DMS53 (cell line): ENCODE measurements at regions not wholly inside any gene's neighbourhood (a gene's known extent, or its start where the extent isn't known, plus 50 kb on each side); places are given as distances from the start of the nearest gene placed in this dataset.

Source experiments
- DNase-seq: peaks from one replicate; lab custom pipeline; 2025; lab: John Stamatoyannopoulos, UW

DNA sequence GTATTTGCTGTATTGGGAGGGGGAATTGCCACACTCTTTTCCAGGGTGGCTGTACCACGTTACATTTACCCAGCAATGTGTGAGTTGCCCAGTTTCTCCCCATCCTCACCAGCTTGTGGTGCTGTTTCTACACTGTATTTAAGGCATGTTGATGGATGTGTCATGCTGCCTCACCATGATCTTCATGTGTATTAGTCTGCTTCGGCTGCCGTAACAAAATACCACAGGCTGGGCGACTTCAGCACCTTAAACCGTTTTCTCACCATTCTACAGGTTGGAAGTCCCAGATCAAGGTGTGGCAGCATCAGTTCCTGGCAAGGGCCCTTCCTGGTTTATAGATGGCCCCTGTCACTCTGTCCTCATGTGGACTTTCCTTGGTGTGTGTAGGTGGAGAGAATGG, 169.7 kb downstream of the IGLL1 start:
- no peak for DNase-seq

DNA sequence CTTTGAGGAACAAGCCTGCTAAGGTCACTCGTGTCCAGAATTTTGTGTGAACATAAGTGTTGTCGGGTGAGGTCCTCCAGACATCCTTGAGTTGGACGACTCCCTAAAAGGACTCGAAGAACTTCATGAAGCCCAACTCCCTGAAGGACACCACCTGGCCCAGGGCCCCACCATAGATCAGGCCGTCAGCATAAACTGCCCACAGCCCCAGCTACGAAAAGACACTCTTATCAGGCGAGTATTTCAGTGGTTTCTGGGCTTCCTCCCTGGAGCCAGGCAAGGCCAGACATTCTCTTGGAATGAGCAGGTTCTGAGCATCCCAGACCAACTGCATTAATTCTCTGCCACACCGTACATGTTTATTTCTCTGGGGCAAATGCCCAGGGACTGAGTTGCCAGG, 170.1 kb downstream of the IGLL1 start:
- DNase-seq: no peak

DNA sequence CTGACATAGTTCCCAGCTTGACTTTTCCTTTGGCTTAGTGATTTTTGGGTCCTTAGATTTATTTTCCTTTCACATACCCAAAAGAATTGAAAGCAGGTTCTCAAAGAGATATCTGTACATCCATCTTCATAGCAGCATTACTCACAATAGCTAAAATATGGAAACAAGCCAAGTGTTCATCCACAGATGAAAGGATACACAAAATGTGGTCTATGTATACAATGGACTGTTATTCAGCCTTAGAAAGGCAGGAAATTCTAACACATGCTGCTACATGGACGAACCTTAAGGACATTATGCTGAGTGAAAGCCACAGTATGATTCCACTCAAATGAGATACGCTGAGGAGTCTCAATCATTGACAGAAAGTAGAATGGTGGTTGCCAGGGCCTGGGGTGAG, 171.8 kb downstream of the IGLL1 start:
- DNase-seq: no peak

DNA sequence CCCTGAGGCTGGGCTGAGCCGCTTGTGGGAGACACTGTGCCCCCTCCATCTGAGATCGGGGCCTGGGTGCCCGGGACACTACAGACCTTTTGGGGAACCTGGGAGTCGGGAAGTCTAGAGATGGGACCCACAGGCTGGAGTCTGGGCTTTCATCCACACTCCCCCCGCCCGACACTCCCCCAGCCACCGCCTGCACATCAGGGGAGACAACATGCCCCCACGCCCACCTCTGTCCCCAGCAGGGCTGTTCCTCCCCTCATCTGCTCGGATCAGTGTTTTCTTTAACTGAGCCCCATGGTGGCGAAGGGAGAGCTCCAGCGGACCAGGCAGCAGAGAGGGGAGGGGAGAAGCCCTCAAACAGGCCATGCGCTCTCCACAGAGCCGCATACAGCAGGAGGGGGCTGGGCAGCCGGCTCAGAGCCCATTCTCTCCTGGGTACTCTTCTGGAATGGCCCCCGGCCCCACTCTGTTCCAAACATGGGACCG, 174.7 kb downstream of the IGLL1 start:
- DNase-seq: no peak

DNA sequence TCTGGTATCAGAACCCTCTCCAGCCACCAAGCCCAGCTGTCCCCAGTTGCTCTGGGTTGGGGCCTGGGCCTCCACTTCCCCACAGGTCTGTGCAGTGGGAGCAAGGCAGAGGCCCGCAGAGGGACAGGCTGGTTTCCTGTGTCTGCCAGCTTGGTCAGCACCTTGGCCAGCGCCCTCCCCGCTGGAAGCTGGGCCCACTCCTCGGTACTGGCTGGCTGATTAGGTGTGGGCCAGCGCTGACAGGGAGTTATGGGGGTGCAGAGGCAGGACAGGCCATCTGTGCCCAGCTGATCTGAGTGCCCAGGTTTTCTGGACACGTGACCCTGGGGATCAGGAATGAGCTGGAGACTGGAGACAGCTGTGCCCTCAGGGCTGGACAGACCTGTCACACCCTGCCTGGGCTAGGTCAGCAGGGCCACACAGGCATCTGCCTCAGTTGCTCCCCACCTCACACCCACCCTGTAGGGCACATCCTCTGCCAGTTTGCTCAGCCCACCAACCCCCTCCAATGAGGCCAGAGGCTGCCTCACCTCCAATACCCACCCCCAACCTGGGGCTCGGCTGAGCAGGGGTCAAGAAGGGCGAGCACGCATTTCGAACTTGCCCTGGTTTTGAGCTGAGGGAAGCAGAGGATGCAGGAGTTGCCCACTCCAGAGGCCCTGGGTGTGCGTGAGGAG, 175.3 kb downstream of the IGLL1 start:
- no peak for DNase-seq

DNA sequence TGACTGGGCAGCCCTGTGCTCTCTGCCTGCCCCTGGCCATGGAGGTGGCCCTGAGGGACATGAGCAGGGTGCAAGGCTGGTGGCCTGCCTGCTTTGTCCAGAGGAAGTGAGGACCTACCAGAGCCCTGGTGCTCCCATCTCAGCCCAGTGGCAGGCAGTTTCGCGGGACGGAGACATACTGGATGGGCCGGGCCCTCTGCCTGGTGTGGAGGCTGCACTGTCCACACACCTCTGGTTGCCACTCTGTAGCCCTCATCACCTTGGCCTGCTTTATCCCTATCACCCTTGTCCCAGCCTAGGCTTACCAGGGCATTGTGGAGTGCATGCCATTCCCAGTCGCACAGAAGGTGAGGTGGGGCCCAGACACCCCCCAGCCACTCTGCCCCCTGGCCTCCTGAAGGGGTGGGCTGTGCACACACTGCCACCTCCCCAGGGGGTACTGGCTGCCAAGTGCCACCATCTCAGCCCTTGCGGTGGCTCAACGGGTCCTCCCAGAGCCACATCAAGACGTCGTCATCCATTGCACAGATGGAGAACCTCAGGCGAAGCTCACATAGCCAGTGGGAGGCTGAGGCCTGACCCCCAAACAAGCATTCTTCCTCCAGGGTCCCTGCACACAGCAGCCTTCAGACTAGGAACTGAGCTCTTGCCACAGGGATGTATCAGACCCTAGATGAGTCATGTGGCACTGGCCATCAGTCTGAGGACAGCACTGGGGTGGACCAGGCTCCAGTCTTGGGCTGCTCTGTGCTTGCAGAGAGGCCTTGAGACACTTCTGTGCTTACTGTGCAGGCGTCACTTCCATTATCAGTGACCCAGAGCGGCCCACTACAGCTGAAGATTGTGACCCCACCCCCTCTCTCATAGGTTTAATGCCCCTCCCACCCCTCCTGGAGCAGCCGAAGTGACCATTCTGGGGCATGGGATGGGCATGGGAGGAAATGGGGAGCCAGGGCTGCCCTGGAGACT, 176.1 kb downstream of the IGLL1 start:
- DNase-seq: no peak

DNA sequence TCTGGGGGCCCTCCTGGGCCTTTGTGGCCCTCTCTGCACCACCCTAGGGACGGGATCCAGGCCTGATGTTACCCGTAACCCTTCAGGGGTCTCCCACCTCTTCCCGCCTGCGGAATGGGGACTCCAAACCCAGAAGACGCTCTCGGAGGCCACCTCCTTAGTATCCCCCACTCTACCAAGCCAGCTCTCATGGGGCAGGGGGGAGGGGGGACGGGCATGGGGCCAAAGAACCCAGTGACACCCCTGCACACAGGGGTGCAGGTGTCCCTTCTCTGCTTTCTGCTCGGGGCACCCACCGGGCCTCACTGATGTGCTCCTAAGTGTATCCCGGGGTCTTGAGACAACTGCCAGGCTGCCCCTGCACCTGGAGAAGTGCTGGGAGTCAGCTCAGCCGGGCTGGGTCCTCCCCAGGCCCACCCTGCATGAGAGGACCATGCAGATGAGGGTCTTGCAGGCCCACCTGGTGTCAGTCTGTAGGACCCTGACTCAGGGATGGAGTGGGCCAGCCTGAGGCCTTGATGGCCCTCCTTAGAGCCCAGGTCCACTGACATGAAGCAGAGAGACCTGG, 176.9 kb downstream of the IGLL1 start:
- DNase-seq: no peak

DNA sequence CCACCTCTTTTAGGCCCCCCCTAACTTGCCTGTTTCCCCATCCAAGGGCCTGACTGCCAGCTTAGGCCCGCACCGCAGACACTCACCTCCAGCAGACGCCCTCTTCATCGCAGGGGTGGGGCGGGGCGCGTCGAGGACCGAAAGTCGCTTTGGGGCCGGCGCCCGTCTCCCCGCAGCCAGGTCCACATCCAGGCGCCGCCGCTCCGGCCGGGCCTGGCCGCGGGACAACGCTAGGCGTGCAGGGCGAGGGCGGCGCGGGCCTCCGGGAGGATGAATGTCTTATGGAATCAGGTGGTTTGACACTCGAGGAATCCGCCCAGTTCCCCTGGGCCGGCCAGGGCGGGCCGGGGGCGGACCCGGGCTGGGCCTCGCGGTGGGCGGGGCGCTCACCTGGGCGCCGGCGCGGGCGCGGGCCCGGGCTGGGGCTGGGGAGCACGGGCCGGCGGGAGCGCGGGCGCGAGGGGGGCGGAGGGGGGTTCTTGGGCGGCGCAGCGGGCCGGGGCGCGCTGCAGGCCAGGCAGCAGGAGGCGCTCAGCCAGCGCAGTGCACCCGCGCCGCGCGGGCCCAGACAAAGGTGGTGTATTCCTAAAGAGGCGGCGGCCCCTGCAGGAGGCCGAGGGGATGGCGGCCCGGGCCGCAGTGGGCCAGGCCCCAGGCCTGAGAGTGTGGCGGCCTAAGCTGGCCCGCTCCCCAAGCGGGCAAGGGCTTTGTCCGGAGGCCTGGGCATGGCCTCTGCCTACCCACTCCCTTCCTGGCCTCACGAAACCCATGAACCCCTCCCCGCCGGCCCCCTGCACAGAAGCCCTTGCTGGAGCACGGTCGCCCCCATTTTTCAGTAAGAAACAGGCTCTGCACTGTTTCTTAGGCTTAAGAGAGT, 177.6 kb downstream of the IGLL1 start:
- peak; percentile 87 for DNase-seq

DNA sequence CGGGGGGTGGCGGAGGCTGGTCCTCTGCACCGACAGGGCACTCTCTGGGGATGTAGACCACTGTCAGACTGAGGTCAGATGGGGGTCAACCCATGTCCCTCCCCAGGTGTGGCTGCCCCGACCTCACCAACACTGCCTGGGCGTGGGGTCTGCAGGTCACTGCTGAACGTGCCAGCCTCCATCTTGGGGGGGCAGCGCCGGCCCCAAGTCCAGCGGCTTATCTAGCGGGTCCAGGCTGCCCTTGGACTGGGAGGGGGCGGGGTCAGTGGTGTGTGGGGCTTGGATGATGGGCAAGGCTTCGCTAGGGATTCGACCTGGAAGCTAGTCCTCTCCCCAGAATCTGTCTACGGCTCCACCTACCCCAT, 178.2 kb downstream of the IGLL1 start:
- no peak for DNase-seq

DNA sequence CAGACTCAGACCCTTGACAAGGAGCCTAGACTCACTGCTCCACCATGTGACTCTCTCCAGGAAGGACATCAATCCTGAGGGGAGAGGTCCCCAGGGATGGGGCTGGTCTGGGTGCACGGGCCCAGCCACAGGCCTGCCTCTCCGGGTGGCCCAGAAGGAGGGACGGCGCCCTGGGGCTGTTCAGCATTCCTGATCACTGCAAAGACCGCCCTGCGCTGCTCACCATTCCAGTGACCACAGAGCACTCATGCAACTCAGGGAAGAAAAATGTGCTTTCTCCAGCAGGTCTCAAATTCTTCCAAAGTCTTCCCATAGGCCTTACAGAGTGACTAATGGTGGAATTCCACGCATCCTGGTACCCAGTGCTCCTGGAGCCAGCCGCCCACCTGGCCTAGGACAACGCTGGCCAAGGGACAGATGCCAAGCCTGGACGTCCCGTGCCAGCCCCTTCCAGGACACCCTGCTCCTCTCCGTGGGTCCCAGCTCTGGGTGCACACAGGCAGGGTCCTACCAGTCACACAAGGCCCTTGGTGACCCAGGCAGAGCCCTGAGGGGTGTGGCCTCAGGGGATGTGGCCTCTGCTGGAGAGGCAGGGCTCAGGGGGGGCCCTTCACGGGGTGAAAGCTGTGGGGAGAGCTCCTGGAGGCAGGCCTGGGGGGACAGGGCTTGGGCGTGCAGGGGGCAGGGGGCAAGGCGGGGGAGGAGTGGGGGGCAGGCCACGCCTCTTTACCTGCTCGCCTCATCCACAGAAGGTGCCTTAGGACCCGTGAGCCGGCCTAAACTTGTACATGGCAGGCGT, 178.8 kb downstream of the IGLL1 start:
- DNase-seq: no peak

DNA sequence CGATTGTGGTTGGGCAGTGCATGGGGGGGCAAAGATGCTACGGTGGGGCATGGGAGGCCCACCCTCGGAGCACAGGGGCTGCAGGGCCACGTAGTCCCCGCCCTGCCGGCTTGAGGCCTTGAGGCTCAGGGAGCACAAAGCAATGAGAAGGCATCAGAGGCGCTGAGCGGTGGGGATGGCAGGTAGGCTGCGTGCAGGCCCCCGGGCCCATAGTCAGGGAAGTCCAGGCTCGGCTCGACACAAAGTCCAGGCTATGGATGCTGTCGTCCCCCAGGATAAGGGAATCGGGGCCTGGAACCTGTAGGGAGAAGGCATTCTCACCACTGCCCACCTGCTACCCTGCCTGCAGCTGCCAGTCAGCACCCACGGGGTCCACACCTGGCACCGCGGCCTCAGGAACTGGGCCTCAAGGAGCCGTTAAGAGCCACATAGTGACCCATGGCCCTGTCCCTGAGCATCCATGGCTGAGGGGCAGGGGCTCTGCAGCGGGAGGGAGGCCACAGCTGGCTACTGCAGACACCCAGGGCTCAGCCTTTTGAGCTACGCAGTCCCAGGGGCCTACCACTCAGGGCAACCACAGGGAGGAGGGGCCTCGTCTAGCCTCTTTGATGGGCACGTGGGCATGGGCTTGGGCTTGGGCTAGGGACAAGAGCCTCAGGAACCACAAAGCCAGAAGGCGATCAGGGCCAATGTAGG, 179.7 kb downstream of the IGLL1 start:
- no peak for DNase-seq

DNA sequence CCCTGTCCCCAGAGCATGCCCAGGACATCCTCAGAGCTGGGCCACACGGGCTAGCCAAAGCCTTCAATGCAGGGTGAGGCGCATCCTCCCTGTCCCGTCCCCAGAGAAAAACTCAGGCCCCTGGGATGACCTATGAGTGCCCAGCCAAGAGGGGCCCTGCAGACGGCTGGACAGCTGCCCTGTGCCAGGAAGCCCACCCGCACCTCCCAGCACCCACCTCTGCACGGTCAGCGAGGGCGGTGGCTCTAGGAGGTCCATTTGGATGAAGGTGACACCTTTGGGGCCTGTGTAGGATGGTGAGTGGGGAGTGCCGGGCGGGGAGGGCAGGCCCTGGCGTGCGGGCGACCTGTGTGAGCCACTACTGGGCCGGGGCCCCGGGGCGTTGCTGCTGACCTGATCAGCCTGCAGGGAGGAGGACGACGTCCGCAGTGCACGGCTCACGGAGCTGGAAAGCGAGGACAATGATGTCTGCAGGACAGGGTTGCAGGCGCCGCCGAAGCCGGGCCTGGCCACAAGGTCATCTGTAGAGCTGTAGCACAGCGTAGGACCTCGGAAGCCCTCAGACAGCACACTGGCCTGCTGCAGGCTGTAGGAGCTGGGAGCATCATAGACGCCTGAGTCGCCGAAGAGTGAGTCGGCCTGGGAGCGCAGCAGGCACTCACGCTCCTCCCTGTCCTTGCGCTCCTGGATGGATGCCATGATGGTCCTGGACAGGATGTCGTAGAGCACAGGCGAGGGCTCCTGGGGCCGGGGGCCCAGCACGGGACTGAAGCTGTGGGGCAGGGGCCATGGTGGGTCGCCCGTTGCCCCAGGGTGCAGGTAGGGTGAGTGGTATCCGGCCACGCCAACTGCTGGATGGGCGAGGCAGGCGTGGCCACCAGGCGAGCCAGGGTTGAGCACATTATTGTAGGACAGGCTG, 180.5 kb downstream of the IGLL1 start:
- DNase-seq: no peak

DNA sequence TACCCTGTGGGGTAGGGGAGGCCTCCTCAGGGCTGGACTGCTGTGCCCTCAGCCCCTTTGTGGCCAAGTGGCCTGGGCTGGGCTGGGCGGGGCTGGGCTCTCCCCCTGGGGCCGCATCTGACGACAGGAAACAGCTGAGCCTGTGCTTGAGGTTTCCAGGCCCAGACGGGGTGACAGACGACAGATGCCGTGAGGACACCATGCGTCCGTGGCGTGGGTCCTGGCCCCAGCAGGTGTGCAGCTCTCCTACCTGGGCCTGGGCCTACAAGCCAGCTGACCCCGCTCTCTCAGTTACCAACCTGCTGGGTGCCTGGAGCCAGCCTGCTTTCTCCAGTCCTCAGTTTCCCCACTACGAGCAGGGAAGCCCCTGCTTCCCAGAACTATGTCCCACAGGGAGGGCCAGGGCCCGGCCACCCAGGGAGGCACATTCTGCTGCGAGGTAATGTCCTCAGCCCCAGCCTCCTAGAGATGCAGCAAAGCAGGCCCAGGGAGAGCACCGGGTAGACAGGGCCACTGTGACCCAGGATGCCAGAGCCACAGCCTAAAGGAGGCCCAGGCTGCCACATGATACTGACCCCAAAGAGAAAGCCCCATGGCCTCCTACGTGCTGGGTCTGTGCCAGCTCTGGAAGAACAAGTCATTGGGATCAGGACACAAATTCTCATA, 181.3 kb downstream of the IGLL1 start:
- no peak for DNase-seq

DNA sequence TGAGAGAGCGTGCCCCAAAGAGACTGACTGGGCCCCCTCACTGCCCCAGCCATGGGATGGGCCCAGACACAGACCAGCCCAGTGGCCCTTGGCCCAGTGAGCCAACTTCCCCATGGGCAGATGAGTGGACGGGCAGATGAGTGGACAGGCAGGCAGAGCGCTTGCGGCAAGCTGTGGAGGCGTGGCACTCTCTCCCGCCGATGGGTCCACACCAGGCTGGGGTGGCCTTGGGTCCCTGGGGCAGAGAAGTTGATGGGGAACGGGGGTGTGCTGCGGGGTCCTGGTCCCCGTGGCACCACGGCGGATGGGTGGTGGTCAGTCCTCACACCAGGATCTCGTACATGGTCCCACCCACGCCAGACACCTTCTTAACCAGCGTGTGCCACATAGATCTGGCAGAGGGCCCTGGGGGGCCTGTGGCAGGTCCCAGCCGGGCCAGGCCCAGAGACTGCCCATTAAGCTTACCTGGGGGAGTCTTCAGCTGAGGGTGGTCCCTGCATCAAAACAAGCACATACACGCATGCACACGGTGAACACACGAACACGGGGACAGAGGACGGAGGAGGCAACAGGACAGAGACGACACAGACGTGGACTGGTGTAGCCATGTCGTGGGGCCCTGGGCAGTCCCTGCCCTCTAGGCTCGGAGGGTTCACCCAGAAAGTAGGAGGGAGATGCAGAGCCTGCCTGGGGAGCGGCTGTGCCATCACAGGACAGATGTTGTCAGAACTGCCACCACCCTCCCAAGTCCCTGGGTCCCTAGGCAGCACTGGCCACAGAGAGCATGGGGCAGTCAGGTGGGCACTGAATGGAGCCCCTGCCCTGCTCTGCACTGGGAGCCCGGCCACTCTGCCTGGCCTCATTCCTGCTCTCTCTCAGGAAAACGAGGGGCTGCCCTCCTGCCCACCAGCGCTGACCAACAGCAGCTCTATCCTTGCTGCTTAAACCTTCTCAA, 182.2 kb downstream of the IGLL1 start:
- DNase-seq: no peak

DNA sequence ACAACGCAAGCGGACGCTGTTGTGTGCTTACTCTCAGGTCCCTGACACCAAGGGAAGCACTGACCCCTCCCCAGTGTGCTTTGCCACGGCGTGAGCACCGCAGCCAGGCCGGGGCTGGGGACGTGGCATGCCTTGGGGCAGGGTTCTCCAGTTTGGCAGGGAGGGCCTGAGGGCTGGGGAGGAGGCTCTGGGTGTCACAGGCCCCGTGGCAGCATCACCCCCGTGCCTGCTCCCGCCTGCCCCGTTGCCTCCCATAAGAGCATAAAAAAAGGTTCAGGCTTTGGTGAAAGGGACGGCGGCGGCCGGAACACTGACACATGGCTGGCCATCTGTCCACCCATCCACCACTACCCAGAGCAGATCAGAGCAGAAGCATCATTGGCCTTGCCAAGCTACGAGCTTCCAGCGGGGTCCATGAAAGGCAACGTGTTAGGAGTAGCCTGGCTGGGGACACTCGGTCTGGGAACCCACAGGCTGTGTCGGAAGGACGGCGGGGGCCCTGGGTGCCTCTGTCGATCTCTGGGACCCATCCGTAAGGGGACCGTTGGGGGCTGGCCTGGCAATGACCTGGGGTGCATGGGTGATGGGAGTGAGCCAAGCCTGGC, 183.0 kb downstream of the IGLL1 start:
- no peak for DNase-seq

DNA sequence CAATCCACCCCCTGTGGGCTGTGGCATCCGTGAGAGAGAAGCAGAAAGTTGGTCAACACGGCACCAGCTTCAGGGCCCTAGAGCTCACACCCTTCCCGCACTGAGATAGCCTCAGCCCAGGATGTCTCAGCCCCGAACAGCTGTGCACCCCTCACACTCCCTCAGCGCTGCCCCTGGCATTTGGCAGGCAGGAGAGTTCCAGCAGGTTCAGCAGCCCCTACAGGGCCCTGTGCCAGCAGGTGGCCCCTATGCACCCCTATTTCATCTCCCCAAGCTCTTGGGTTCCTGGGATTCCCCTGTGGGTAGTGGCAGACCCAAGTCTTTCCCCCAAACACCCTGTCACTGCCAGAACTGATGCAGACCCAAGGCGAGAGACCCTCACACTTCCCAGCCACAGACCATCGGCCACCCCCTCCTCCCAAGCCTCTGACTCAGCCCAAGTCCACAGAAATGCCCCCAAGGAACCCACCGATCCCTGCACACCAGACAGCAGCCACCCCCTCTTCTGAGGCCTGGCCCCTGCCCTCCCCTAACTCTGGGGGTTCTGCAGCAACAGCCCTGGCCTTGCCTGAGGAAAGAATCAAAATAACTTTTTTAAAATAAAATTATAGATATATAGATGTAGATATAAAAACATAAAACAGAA, 183.6 kb downstream of the IGLL1 start:
- no peak for DNase-seq
